ENCODE measurements at regions not wholly inside any gene's neighbourhood (a gene's known extent, or its start where the extent isn't known, plus 50 kb on each side); places are given as distances from the start of the nearest gene placed in this dataset.

DNA sequence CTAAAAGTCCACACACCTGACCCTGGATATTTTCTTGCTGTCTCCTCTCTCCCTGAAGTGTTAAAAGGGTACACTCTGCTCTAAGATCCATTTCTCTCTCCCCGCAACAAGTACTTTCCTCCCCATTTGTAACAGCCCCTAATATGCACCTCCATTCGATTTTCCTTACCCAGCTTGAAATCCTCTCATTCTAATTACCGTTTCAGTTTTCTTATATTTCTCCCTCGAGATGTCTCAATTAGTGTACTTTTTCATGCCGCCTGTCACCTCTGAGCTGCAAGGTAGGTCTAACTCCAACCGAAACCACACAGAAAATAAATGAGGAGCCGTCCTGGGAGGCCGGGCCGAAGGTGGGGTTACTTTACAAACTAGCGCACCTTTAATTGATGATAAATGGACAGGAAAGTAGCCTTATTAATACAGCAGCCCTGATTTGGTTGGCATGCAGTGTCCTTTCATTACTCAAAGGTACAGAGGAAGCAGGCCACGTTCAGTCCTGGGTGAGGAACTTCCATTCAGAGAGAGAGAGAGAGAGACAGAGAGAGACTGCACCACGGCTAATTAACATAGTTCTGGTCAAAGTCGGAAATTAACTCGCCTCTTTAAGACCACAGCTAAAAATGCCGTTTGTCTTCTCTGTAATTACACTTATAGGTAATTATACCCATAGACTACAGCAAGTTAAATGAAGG, 319.9 kb downstream of the ARRDC4 start:
- no peaks in the 10 kb centered on the region for H3K4me1 Mint-ChIP-seq
- H3K9me3 Mint-ChIP-seq: no peaks in the 10 kb centered on the region
- peaks cover 19% of the 10 kb centered on the region for H3K27me3 Mint-ChIP-seq (ENCODE audit: low read depth)
- H3K27ac Mint-ChIP-seq: no peak overlapping the region
- H3K4me3 Mint-ChIP-seq: no peak overlapping the region
- TF ChIP-seq, protein P1, sequence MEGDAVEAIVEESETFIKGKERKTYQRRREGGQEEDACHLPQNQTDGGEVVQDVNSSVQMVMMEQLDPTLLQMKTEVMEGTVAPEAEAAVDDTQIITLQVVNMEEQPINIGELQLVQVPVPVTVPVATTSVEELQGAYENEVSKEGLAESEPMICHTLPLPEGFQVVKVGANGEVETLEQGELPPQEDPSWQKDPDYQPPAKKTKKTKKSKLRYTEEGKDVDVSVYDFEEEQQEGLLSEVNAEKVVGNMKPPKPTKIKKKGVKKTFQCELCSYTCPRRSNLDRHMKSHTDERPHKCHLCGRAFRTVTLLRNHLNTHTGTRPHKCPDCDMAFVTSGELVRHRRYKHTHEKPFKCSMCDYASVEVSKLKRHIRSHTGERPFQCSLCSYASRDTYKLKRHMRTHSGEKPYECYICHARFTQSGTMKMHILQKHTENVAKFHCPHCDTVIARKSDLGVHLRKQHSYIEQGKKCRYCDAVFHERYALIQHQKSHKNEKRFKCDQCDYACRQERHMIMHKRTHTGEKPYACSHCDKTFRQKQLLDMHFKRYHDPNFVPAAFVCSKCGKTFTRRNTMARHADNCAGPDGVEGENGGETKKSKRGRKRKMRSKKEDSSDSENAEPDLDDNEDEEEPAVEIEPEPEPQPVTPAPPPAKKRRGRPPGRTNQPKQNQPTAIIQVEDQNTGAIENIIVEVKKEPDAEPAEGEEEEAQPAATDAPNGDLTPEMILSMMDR (IDR thresholded peaks at IDR 0.05; ENCODE audit: unreplicated experiment in 3 of 3): no peak
- H3K36me3 Mint-ChIP-seq (ENCODE audit: low read depth): no peaks in the 10 kb centered on the region

DNA sequence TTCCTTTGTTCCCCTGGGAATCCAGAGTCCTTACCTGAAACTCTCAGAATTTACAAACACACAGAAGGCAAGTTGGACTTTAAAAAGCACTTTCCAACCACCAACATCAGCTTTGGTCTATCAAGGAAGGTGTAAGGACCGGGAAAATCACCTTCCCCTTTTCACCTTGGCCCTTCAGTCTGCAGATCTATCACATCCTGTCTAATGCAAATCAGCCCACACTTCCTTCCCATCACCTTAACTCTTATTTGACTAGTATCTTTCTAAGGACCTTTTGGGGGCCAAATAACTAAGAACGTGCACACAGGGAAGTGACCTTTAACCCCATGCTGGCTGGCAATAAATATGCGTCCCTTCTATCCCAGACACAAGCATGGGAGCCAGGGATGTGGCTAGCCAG, 320.6 kb downstream of the ARRDC4 start:
- Mint-ChIP-seq H3K4me3 (no peak overlapping the region), H3K36me3 (ENCODE audit: low read depth) (no peaks in the 10 kb centered on the region), H3K9me3 (no peaks in the 10 kb centered on the region), H3K4me1 (no peaks in the 10 kb centered on the region), H3K27ac (no peak overlapping the region), H3K27me3 (ENCODE audit: low read depth) (peaks cover 24% of the 10 kb centered on the region)
- TF ChIP-seq, protein P1 (IDR thresholded peaks at IDR 0.05; ENCODE audit: unreplicated experiment in 3 of 3): no peak

DNA sequence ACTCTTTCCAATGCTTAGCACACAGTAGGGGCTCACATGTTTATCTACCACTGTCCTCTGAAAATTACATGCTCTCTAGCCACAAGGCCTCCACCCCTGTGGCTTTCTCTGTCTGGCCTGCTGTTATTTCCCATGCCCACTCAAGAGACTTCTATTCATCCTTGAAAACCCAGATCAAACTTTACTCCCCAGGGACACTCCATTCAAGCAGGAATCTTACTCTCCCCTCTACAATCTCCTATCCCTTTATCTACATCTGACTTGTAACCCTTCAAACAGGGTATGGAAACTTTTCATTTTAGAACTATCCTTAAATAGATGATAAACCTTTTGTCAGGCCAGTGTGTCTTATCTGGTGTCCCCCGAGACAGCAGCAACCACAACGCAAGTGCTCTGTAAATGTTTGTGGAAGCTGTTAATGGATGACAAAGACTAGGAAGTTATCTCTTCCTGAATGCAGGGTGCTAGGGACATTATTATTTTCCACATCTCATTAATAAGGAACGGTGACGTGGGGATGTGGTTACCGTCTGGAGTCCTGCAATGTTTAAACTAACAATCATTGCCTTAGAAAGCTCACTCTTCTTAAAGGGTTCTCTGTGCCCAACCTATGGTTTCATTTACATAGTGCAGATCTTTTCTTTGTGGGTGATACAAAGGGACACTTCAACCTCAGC, 322.3 kb downstream of the ARRDC4 start:
- no peak overlapping the region for H3K4me3 Mint-ChIP-seq
- no peaks in the 10 kb centered on the region for H3K36me3 Mint-ChIP-seq (ENCODE audit: low read depth)
- TF ChIP-seq, protein P1 (IDR thresholded peaks at IDR 0.05; ENCODE audit: unreplicated experiment in 3 of 3): no peak
- no peaks in the 10 kb centered on the region for H3K9me3 Mint-ChIP-seq
- no peak overlapping the region for H3K27ac Mint-ChIP-seq
- H3K27me3 Mint-ChIP-seq (ENCODE audit: low read depth): peaks cover 21% of the 10 kb centered on the region
- H3K4me1 Mint-ChIP-seq: no peaks in the 10 kb centered on the region

DNA sequence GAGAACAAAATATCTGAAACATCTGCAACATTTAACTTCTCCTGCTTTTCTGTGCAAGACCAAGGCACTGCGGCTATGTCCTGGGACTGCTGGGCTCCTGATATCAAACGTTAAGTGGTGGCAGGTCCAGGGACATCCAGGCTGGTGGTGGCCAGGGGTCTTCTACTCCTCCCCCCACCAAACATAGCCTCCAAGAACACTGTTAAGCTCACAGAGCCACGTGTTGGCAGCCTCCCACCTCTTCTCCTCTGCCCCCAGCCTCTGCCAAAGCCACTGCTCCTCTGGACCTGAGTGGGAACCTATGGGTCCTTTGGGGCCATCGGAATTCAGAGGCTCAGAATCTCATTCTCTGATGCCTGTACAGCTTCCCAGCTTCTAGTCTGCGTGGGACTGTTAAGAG, 325.7 kb downstream of the ARRDC4 start:
- no peak overlapping the region for H3K27ac Mint-ChIP-seq
- no peaks in the 10 kb centered on the region for H3K4me1 Mint-ChIP-seq
- peaks cover 27% of the 10 kb centered on the region for H3K27me3 Mint-ChIP-seq (ENCODE audit: low read depth)
- TF ChIP-seq, protein P1 (IDR thresholded peaks at IDR 0.05; ENCODE audit: unreplicated experiment in 3 of 3): no peak
- no peak overlapping the region for H3K4me3 Mint-ChIP-seq
- H3K9me3 Mint-ChIP-seq: no peaks in the 10 kb centered on the region
- H3K36me3 Mint-ChIP-seq (ENCODE audit: low read depth): no peaks in the 10 kb centered on the region

DNA sequence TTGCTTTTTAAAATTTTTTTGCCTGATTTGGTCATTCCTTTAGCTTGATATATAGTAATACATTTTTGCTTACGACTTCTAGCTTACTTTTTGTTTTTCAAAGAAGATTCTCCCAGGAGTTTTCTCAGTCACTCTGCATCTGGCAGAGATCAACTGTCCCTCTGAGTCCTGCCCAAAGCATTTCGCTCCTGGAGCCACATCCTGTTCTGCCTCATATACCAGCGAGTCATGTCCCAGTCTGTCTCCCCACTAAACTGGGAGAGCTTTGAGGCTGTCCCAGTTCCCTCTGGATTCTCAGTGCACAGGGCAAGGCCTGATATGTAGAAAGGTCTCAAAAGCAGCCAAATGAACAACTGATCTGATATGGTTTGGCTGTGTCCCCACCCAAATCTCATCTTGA, 326.3 kb downstream of the ARRDC4 start:
- TF ChIP-seq, protein P1 (IDR thresholded peaks at IDR 0.05; ENCODE audit: unreplicated experiment in 3 of 3): no peak
- peaks cover 34% of the 10 kb centered on the region for H3K27me3 Mint-ChIP-seq (ENCODE audit: low read depth)
- H3K4me3 Mint-ChIP-seq: no peak overlapping the region
- no peaks in the 10 kb centered on the region for H3K36me3 Mint-ChIP-seq (ENCODE audit: low read depth)
- H3K27ac Mint-ChIP-seq: no peak overlapping the region
- no peaks in the 10 kb centered on the region for H3K9me3 Mint-ChIP-seq
- H3K4me1 Mint-ChIP-seq: no peaks in the 10 kb centered on the region

All from nephron (organoid).